ENCODE measurements at regions not wholly inside any gene's neighbourhood (a gene's known extent, or its start where the extent isn't known, plus 50 kb on each side); places are given as distances from the start of the nearest gene placed in this dataset.

GRCh38 chr6:156256161-156256560 lies 521.0 kb upstream of the ARID1B start:
- TF ChIP-seq, protein P1, sequence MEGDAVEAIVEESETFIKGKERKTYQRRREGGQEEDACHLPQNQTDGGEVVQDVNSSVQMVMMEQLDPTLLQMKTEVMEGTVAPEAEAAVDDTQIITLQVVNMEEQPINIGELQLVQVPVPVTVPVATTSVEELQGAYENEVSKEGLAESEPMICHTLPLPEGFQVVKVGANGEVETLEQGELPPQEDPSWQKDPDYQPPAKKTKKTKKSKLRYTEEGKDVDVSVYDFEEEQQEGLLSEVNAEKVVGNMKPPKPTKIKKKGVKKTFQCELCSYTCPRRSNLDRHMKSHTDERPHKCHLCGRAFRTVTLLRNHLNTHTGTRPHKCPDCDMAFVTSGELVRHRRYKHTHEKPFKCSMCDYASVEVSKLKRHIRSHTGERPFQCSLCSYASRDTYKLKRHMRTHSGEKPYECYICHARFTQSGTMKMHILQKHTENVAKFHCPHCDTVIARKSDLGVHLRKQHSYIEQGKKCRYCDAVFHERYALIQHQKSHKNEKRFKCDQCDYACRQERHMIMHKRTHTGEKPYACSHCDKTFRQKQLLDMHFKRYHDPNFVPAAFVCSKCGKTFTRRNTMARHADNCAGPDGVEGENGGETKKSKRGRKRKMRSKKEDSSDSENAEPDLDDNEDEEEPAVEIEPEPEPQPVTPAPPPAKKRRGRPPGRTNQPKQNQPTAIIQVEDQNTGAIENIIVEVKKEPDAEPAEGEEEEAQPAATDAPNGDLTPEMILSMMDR (IDR thresholded peaks at IDR 0.05): no peak
- no peak for TF ChIP-seq POLR2AphosphoS5 (IDR thresholded peaks at IDR 0.05)
